ENCODE measurements at regions not wholly inside any gene's neighbourhood (a gene's known extent, or its start where the extent isn't known, plus 50 kb on each side); places are given as distances from the start of the nearest gene placed in this dataset.
"Not testable (repeated sequence)": the region's sequence is repeated elsewhere in the genome, so short reads cannot be mapped to it uniquely, and the experiment has no call there.

- H2AFZ ChIP-seq (ENCODE audit: insufficient read depth, low read length, poor library complexity) = no peak overlapping the region
- H4K91ac ChIP-seq (ENCODE audit: low read depth, low read length) = peak overlapping the region; percentile 22
- H3K18ac ChIP-seq (ENCODE audit: low read length) = no peak overlapping the region
- H2BK5ac ChIP-seq (ENCODE audit: low read depth, low read length, poor library complexity) = peak overlapping the region; percentile 3
- peak overlapping the region; percentile 5 for H2BK120ac ChIP-seq (ENCODE audit: insufficient read depth, low read length, poor library complexity)
- H3K27me3 ChIP-seq (ENCODE audit: insufficient read depth, low read length) = no peaks in the 10 kb centered on the region
- no peaks in the 10 kb centered on the region for H3K79me2 ChIP-seq (ENCODE audit: control insufficient read depth, insufficient read depth, low read length, poor library complexity)
- H3K4me1 ChIP-seq (ENCODE audit: control insufficient read depth in 1 of 2, insufficient read depth in 2 of 2, low read length in 2 of 2) = peaks cover 8 to 9% of the 10 kb centered on the region in 2 experiments
- peaks cover 6% of the 10 kb centered on the region for H3K79me1 ChIP-seq (ENCODE audit: low read length)
- H4K8ac ChIP-seq (ENCODE audit: low read depth, low read length) = no peak overlapping the region
- no peak overlapping the region for H3K23ac ChIP-seq (ENCODE audit: low read length)
- H3K9ac ChIP-seq (ENCODE audit: low read length) = no peak overlapping the region
- DNase-seq = no peak
- H3K27ac ChIP-seq (ENCODE audit: low read depth, low read length) = no peak overlapping the region
- H3K4me2 ChIP-seq (ENCODE audit: low read length) = no peak overlapping the region
- H2AK5ac ChIP-seq (ENCODE audit: low read length) = peak overlapping the region; percentile 10
- peaks cover 11% of the 10 kb centered on the region for H3K9me3 ChIP-seq (ENCODE audit: insufficient read depth, low read depth, low read length)
- peak overlapping the region; percentile 13 for H2BK12ac ChIP-seq (ENCODE audit: low read length)
- H3K4me3 ChIP-seq (ENCODE audit: low read depth, low read length) = no peak overlapping the region
- H3K14ac ChIP-seq (ENCODE audit: low read length) = no peak overlapping the region
- H3K36me3 ChIP-seq (ENCODE audit: control insufficient read depth in 1 of 2, insufficient read depth in 2 of 2, low read length in 2 of 2) = no peaks in the 10 kb centered on the region
- WGBS (ENCODE audit: extremely low coverage, insufficient coverage, insufficient read length) = no CpG with 5 or more reads among the region's 14 CpGs
- H3K4ac ChIP-seq (ENCODE audit: low read depth, low read length) = no peak overlapping the region
- no peak overlapping the region for H4K12ac ChIP-seq (ENCODE audit: low read depth, low read length)
Observed at GRCh38 chr3:194871864-194872668, 186.4 kb downstream of the FAM43A start.

- Histone ChIP-seq H3K79me1 (ENCODE audit: low read length) (peaks cover 6% of the 10 kb centered on the region), H4K8ac (ENCODE audit: low read depth, low read length) (no peak overlapping the region), H3K27ac (ENCODE audit: low read depth, low read length) (no peak overlapping the region), H3K9me3 (ENCODE audit: insufficient read depth, low read depth, low read length) (peaks cover 11% of the 10 kb centered on the region), H3K4me2 (ENCODE audit: low read length) (no peak overlapping the region), H3K4me1 (ENCODE audit: control insufficient read depth in 1 of 2, insufficient read depth in 2 of 2, low read length in 2 of 2) (peaks cover 8 to 9% of the 10 kb centered on the region in 2 experiments), H2AK5ac (ENCODE audit: low read length) (no peak overlapping the region), H3K9ac (ENCODE audit: low read length) (no peak overlapping the region), H3K4ac (ENCODE audit: low read depth, low read length) (no peak overlapping the region), H2BK120ac (ENCODE audit: insufficient read depth, low read length, poor library complexity) (peak overlapping the region; percentile 5), H4K12ac (ENCODE audit: low read depth, low read length) (no peak overlapping the region), H3K27me3 (ENCODE audit: insufficient read depth, low read length) (no peaks in the 10 kb centered on the region), H3K18ac (ENCODE audit: low read length) (no peak overlapping the region), H3K14ac (ENCODE audit: low read length) (no peak overlapping the region), H3K23ac (ENCODE audit: low read length) (no peak overlapping the region), H4K91ac (ENCODE audit: low read depth, low read length) (peak overlapping the region; percentile 22), H3K36me3 (ENCODE audit: control insufficient read depth in 1 of 2, insufficient read depth in 2 of 2, low read length in 2 of 2) (no peaks in the 10 kb centered on the region), H3K4me3 (ENCODE audit: low read depth, low read length) (no peak overlapping the region), H2BK5ac (ENCODE audit: low read depth, low read length, poor library complexity) (peak overlapping the region; percentile 3), H2BK12ac (ENCODE audit: low read length) (peak overlapping the region; percentile 13), H2AFZ (ENCODE audit: insufficient read depth, low read length, poor library complexity) (no peak overlapping the region), H3K79me2 (ENCODE audit: control insufficient read depth, insufficient read depth, low read length, poor library complexity) (no peaks in the 10 kb centered on the region)
- WGBS (ENCODE audit: extremely low coverage, insufficient coverage, insufficient read length) = no CpG with 5 or more reads among the region's 2 CpGs
- DNase-seq = peak; percentile 43 to 51
Observed at GRCh38 chr3:194872669-194872977, 186.9 kb downstream of the FAM43A start.

- H4K91ac ChIP-seq (ENCODE audit: low read depth, low read length); H2BK12ac ChIP-seq (ENCODE audit: low read length); H2AFZ ChIP-seq (ENCODE audit: insufficient read depth, low read length, poor library complexity); H2AK5ac ChIP-seq (ENCODE audit: low read length); H4K8ac ChIP-seq (ENCODE audit: low read depth, low read length); H2BK120ac ChIP-seq (ENCODE audit: insufficient read depth, low read length, poor library complexity); H3K79me2 ChIP-seq (ENCODE audit: control insufficient read depth, insufficient read depth, low read length, poor library complexity); H3K4me1 ChIP-seq (ENCODE audit: control insufficient read depth in 1 of 2, insufficient read depth in 2 of 2, low read length in 2 of 2); H3K36me3 ChIP-seq (ENCODE audit: control insufficient read depth in 1 of 2, insufficient read depth in 2 of 2, low read length in 2 of 2); H4K12ac ChIP-seq (ENCODE audit: low read depth, low read length); H3K4ac ChIP-seq (ENCODE audit: low read depth, low read length); H3K79me1 ChIP-seq (ENCODE audit: low read length); H3K4me2 ChIP-seq (ENCODE audit: low read length); H3K4me3 ChIP-seq (ENCODE audit: low read depth, low read length); DNase-seq; H3K14ac ChIP-seq (ENCODE audit: low read length); H3K9ac ChIP-seq (ENCODE audit: low read length); H3K27me3 ChIP-seq (ENCODE audit: insufficient read depth, low read length); H3K23ac ChIP-seq (ENCODE audit: low read length); H3K18ac ChIP-seq (ENCODE audit: low read length); H3K27ac ChIP-seq (ENCODE audit: low read depth, low read length); H2BK5ac ChIP-seq (ENCODE audit: low read depth, low read length, poor library complexity): not testable (repeated sequence)
- H3K9me3 ChIP-seq (ENCODE audit: insufficient read depth, low read depth, low read length) = peaks cover 11% of the 10 kb centered on the region
- WGBS (ENCODE audit: extremely low coverage, insufficient coverage, insufficient read length) = no CpG with 5 or more reads among the region's 10 CpGs
Observed at GRCh38 chr3:194873474-194873873, 187.8 kb downstream of the FAM43A start.

- Histone ChIP-seq H3K27ac (ENCODE audit: low read depth, low read length) (no peak overlapping the region), H3K27me3 (ENCODE audit: insufficient read depth, low read length) (no peaks in the 10 kb centered on the region), H2BK12ac (ENCODE audit: low read length) (no peak overlapping the region), H3K18ac (ENCODE audit: low read length) (no peak overlapping the region), H3K4ac (ENCODE audit: low read depth, low read length) (no peak overlapping the region), H4K8ac (ENCODE audit: low read depth, low read length) (no peak overlapping the region), H3K36me3 (ENCODE audit: control insufficient read depth in 1 of 2, insufficient read depth in 2 of 2, low read length in 2 of 2) (no peaks in the 10 kb centered on the region), H3K23ac (ENCODE audit: low read length) (no peak overlapping the region), H3K4me2 (ENCODE audit: low read length) (no peak overlapping the region), H3K4me3 (ENCODE audit: low read depth, low read length) (no peak overlapping the region), H2AFZ (ENCODE audit: insufficient read depth, low read length, poor library complexity) (no peak overlapping the region), H4K12ac (ENCODE audit: low read depth, low read length) (no peak overlapping the region), H2BK5ac (ENCODE audit: low read depth, low read length, poor library complexity) (no peak overlapping the region), H2AK5ac (ENCODE audit: low read length) (no peak overlapping the region), H3K14ac (ENCODE audit: low read length) (no peak overlapping the region), H2BK120ac (ENCODE audit: insufficient read depth, low read length, poor library complexity) (no peak overlapping the region), H3K9ac (ENCODE audit: low read length) (no peak overlapping the region), H3K79me2 (ENCODE audit: control insufficient read depth, insufficient read depth, low read length, poor library complexity) (no peaks in the 10 kb centered on the region), H3K79me1 (ENCODE audit: low read length) (peaks cover 6% of the 10 kb centered on the region), H3K9me3 (ENCODE audit: insufficient read depth, low read depth, low read length) (peaks cover 11% of the 10 kb centered on the region), H4K91ac (ENCODE audit: low read depth, low read length) (no peak overlapping the region), H3K4me1 (ENCODE audit: control insufficient read depth in 1 of 2, insufficient read depth in 2 of 2, low read length in 2 of 2) (peaks cover 8 to 9% of the 10 kb centered on the region in 2 experiments)
- DNase-seq = no peak
- WGBS (ENCODE audit: extremely low coverage, insufficient coverage, insufficient read length) = no CpG with 5 or more reads among the region's 5 CpGs
Observed at GRCh38 chr3:194874206-194874605, 188.5 kb downstream of the FAM43A start.
